Neural progenitor cell (in vitro differentiated cells): ENCODE measurements at regions not wholly inside any gene's neighbourhood (a gene's known extent, or its start where the extent isn't known, plus 50 kb on each side); places are given as distances from the start of the nearest gene placed in this dataset.

Experiments
- CTCF ChIP-seq: fragments of 200-600 bp; sonication (generic); IDR thresholded peaks from 2 replicates; pipeline ENCODE4 v1.5.1; 2017; ENCODE audit warnings: antibody characterized with exemption, mild to moderate bottlenecking
- EZH2 ChIP-seq: fragments of 200-600 bp; sonication (generic); IDR thresholded peaks from 2 replicates; pipeline ENCODE4 v1.6.1; 2017; ENCODE audit warnings: antibody characterized with exemption, mild to moderate bottlenecking, moderate library complexity

GRCh38 chr11:129323896-129324502 lies 51.6 kb upstream of the BARX2 start:
- no peak for TF ChIP-seq CTCF
- TF ChIP-seq EZH2, result no peak
